ENCODE measurements at regions not wholly inside any gene's neighbourhood (a gene's known extent, or its start where the extent isn't known, plus 50 kb on each side); places are given as distances from the start of the nearest gene placed in this dataset.

- TF ChIP-seq CTCF (IDR thresholded peaks at IDR 0.05) (no peak), POLR2A (IDR thresholded peaks at IDR 0.05) (no peak)
Observed at GRCh38 chr17:77304746-77305473, 164.1 kb downstream of the SEC14L1 start.

Data from breast epithelium (tissue), 3 donors.